HepG2 (cell line): ENCODE measurements at regions not wholly inside any gene's neighbourhood (a gene's known extent, or its start where the extent isn't known, plus 50 kb on each side); places are given as distances from the start of the nearest gene placed in this dataset.

Experiments
- ATAC-seq: fragments of 200-7000 bp; cut with Tn5 transposase; 3 replicates; pipeline ENCODE4 v1.9.1; 2020; ENCODE audit warnings: mild to moderate bottlenecking, moderate library complexity
- BruUV-seq: library from RNA; stranded (reverse); fragments of 400-500 nt; replicated peaks from 2 replicates; lab custom pipeline; 2021; lab: Mats Ljungman, UMichigan
- CTCF ChIA-PET: fragments of 300-600 bp; formaldehyde crosslinking; extraction: SDS; loops from one replicate; lab custom pipeline; 2021; ENCODE audit warnings: low total read pairs, inconsistent platforms, low intra/inter-chr PET ratio; lab: Yijun Ruan, JAX
- POLR2A ChIA-PET: fragments of 350-600 bp; sonication (Branson Sonifier 250); formaldehyde crosslinking; loops from one replicate; lab custom pipeline; 2020; ENCODE audit warnings: antibody characterized with exemption, inconsistent platforms; lab: Yijun Ruan, JAX
- DNase-seq: peaks from one replicate; pipeline ENCODE4 v3.0.0-alpha.2; 2015; ENCODE audit warnings: low spot score
- FAIRE-seq: peaks from 3 replicates; lab custom pipeline; 2011; peaks lifted over from hg19 to GRCh38; lab: Jason Lieb, UNC
- H2AFZ ChIP-seq: one replicate; pipeline ENCODE4 v1.6.1; 2011; ENCODE audit warnings: low read length, inconsistent platforms
- H3K27ac ChIP-seq: fragments of 300-600 bp; 3 replicates; pipeline ENCODE4 v1.8.0; 2011; ENCODE audit warnings: mixed run types, mild to moderate bottlenecking, mixed read lengths, low read length, inconsistent platforms; ENCODE audit not compliant: insufficient read depth; ENCODE audit errors: extremely low read length
- H3K27me3 ChIP-seq, 2 experiments: fragments of 200-600 bp in 1 of 2; 2 replicates in 1 of 2; 3 replicates in 1 of 2; pipeline versions ENCODE4 v1.6.0 to v1.8.0; 2011; ENCODE audit warnings: low read length in 2 of 2, mild to moderate bottlenecking in 2 of 2, moderate library complexity in 2 of 2, inconsistent platforms in 1 of 2; ENCODE audit not compliant: insufficient read depth in 2 of 2, control insufficient read depth in 1 of 2
- H3K36me3 ChIP-seq, 2 experiments: fragments of 200-600 bp in 1 of 2; replicated peaks in 1 of 2; 2 replicates in 1 of 2; 3 replicates in 1 of 2; pipeline versions ENCODE4 v1.5.1 to v1.8.0; 2011; ENCODE audit warnings: low read length in 2 of 2, inconsistent platforms in 1 of 2; ENCODE audit not compliant: insufficient read depth in 2 of 2, control insufficient read depth in 1 of 2
- H3K4me1 ChIP-seq: 2 replicates; pipeline ENCODE4 v1.5.1; 2012; ENCODE audit warnings: low read length, inconsistent platforms; ENCODE audit not compliant: insufficient read depth
- H3K4me2 ChIP-seq: 2 replicates; pipeline ENCODE4 v1.6.0; 2011; ENCODE audit warnings: low read depth, low read length, inconsistent platforms
- H3K4me3 ChIP-seq, 3 experiments: fragments of 200-600 bp in 1 of 3; sonication (generic), shearing (Covaris generic) in 1 of 3; replicated peaks in 1 of 3; 2 replicates each; pipeline ENCODE4 v1.5.1; 2011 to 2016; ENCODE audit warnings: low read length in 3 of 3, inconsistent platforms in 2 of 3, low read depth in 2 of 3, mild to moderate bottlenecking in 2 of 3, control low read depth in 1 of 3, mixed read lengths in 1 of 3; ENCODE audit not compliant: insufficient read depth in 1 of 3
- H3K79me2 ChIP-seq: one replicate; pipeline ENCODE4 v1.6.1; 2011; ENCODE audit warnings: low read length, inconsistent platforms; ENCODE audit not compliant: insufficient read depth
- H3K9ac ChIP-seq: 2 replicates; pipeline ENCODE4 v1.6.0; 2011; ENCODE audit warnings: mild to moderate bottlenecking, low read depth, low read length, inconsistent platforms; ENCODE audit not compliant: insufficient read depth
- H3K9me3 ChIP-seq: 2 replicates; pipeline ENCODE4 v1.5.1; 2012; ENCODE audit warnings: mild to moderate bottlenecking, low read length
- H4K20me1 ChIP-seq: 2 replicates; pipeline ENCODE4 v1.6.0; 2011; ENCODE audit warnings: inconsistent platforms, mild to moderate bottlenecking, low read length, moderate library complexity; ENCODE audit not compliant: insufficient read depth
- HMGXB4 ChIP-seq, 2 experiments: sonication (generic) in 1 of 2; formaldehyde crosslinking in 1 of 2; IDR thresholded peaks; 2 replicates each; pipeline versions ENCODE4 v1.4.0 to v1.6.1; 2018 to 2020; ENCODE audit warnings: missing genetic modification reagents in 2 of 2, borderline replicate concordance in 1 of 2, low read depth in 1 of 2, mild to moderate bottlenecking in 1 of 2, missing biosample characterization in 1 of 2
- HNRNPH1 ChIP-seq: fragments of 200-400 bp; formaldehyde crosslinking; optimal IDR thresholded peaks from 2 replicates; pipeline ENCODE3; 2017; ENCODE audit warnings: mild to moderate bottlenecking, low read depth, low read length
- ZEB1 ChIP-seq: IDR thresholded peaks from 2 replicates; pipeline ENCODE4 v1.6.1; 2012; ENCODE audit warnings: mild to moderate bottlenecking, low read depth, inconsistent platforms; ENCODE audit not compliant: insufficient replicate concordance
- ZMAT3 ChIP-seq: sonication (generic); formaldehyde crosslinking; conservative IDR thresholded peaks from 2 replicates; pipeline ENCODE4 v1.7.0; 2021; ENCODE audit warnings: missing genetic modification reagents
- WGBS: methylation state at CpG from one replicate; pipeline ENCODE4 v1.1.6; 2017; ENCODE audit warnings: low lambda C conversion rate; 5-methylcytosine and 5-hydroxymethylcytosine counted together
- in situ Hi-C: cut with HindIII; loops from 2 replicates; pipeline ENCODE4 v1.10.0; 2017; ENCODE audit warnings: low pct_unique_long_range_greater_than_20kb; ENCODE audit not compliant: extremely low pct_ligation_motif_present
- intact Hi-C: fragments of 100-400 bp; cut with micrococcal nuclease; formaldehyde crosslinking; loops from one replicate; pipeline ENCODE4 v1.10.0; 2022; ENCODE audit not compliant: unreplicated experiment
- TF ChIP-seq, protein P1 (sequence below): sonication (generic); formaldehyde crosslinking; IDR thresholded peaks from 2 replicates; pipeline ENCODE4 v1.4.0; 2020; ENCODE audit warnings: missing genetic modification reagents

DNA sequence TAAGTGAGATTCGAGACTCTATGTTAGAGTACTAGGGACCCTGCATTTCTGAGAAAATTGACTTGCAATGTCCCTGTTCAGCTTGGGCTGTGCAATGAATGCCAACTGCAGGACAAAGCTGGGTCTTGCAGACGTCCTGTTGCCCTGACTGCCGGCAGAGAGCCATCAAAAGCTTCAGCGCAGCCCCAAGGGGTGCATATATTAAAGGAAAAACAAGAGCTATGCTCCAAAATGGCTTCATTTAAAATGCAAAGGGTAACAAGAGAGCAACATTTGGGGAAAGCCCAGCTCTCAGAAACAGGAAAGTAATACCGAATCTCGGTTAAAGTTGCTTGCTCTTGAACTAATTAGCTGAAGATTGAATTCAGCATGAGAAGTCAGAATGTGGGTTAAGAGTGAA lies 110.9 kb upstream of the PNPT1 start:
- intact Hi-C loops (no loop called here), in situ Hi-C loops (no loop called here)
- ChIA-PET CTCF (no interaction called here), POLR2A (no interaction called here)
- TF ChIP-seq HNRNPH1 (no peak), ZEB1 (no peak)
- H3K79me2 ChIP-seq, result no peaks in the 10 kb centered on the region
- H3K4me2 ChIP-seq, result no peak overlapping the region
- no peaks in the 10 kb centered on the region for H3K4me1 ChIP-seq
- no peaks in the 10 kb centered on the region; a peak in 1 of 5 replicates for H3K27me3 ChIP-seq
- no peaks in the 10 kb centered on the region for H4K20me1 ChIP-seq
- H3K27ac ChIP-seq, result no peak overlapping the region
- no peaks in the 10 kb centered on the region for H3K36me3 ChIP-seq
- no peaks in the 10 kb centered on the region for H3K9me3 ChIP-seq
- no peak overlapping the region for H3K4me3 ChIP-seq
- BruUV-seq, result no TSS peak
- H2AFZ ChIP-seq, result no peak overlapping the region
- no peak for FAIRE-seq
- ATAC-seq, result no peak
- 21% methylated on average over 6 of the region's 6 CpGs for WGBS
- DNase-seq, result no peak
- no peak overlapping the region for H3K9ac ChIP-seq

DNA sequence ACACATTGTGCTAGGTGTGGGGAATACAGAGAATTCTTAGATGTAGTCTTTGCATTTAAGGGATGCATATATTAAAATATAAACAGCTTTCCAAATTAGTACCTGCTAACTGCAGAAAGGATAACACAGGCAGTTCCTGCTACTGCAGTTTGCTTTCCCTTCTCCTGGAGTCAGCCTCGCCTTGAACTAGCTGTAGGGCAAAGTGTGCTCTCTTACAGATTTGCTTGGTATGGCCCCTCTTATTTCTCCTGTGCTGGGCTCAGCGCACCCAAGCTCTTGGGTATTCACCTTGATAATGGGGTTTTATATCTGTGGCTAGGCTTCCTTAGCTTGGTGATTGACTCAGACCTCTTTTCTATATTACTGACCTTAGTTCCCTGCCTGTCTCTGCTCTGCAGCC lies 108.4 kb upstream of the PNPT1 start:
- BruUV-seq, result no TSS peak
- H3K4me2 ChIP-seq, result no peak overlapping the region
- intact Hi-C loops, result no loop called here
- POLR2A ChIA-PET, result no interaction called here
- ATAC-seq, result no peak
- no peak for DNase-seq
- no peak overlapping the region for H3K4me3 ChIP-seq
- in situ Hi-C loops, result no loop called here
- TF ChIP-seq, protein P1, sequence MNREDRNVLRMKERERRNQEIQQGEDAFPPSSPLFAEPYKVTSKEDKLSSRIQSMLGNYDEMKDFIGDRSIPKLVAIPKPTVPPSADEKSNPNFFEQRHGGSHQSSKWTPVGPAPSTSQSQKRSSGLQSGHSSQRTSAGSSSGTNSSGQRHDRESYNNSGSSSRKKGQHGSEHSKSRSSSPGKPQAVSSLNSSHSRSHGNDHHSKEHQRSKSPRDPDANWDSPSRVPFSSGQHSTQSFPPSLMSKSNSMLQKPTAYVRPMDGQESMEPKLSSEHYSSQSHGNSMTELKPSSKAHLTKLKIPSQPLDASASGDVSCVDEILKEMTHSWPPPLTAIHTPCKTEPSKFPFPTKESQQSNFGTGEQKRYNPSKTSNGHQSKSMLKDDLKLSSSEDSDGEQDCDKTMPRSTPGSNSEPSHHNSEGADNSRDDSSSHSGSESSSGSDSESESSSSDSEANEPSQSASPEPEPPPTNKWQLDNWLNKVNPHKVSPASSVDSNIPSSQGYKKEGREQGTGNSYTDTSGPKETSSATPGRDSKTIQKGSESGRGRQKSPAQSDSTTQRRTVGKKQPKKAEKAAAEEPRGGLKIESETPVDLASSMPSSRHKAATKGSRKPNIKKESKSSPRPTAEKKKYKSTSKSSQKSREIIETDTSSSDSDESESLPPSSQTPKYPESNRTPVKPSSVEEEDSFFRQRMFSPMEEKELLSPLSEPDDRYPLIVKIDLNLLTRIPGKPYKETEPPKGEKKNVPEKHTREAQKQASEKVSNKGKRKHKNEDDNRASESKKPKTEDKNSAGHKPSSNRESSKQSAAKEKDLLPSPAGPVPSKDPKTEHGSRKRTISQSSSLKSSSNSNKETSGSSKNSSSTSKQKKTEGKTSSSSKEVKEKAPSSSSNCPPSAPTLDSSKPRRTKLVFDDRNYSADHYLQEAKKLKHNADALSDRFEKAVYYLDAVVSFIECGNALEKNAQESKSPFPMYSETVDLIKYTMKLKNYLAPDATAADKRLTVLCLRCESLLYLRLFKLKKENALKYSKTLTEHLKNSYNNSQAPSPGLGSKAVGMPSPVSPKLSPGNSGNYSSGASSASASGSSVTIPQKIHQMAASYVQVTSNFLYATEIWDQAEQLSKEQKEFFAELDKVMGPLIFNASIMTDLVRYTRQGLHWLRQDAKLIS (CRISPR knock-in tag), result no peak
- no peak for TF ChIP-seq ZMAT3 (CRISPR knock-in tag)
- TF ChIP-seq HMGXB4 (CRISPR knock-in tag; IDR thresholded peaks at IDR 0.05; ENCODE audit: borderline replicate concordance in 1 of 2, low read depth in 1 of 2), result no peak
- H3K9me3 ChIP-seq, result no peaks in the 10 kb centered on the region
- 0% methylated on average over 2 of the region's 2 CpGs for WGBS
- no peaks in the 10 kb centered on the region for H3K27me3 ChIP-seq
- no peak overlapping the region for H3K9ac ChIP-seq
- H4K20me1 ChIP-seq, result no peaks in the 10 kb centered on the region
- CTCF ChIA-PET, result no interaction called here
- H3K27ac ChIP-seq, result no peak overlapping the region
- FAIRE-seq, result no peak
- no peaks in the 10 kb centered on the region for H3K4me1 ChIP-seq
- H3K79me2 ChIP-seq, result no peaks in the 10 kb centered on the region
- no peaks in the 10 kb centered on the region for H3K36me3 ChIP-seq
- no peak overlapping the region for H2AFZ ChIP-seq
